Prostate gland (tissue), 2 donors: ENCODE measurements at regions not wholly inside any gene's neighbourhood (a gene's known extent, or its start where the extent isn't known, plus 50 kb on each side); places are given as distances from the start of the nearest gene placed in this dataset.

Experiments used
- CTCF ChIP-seq, 4 experiments: fragments of 200-600 bp in 2 of 4; fragments of 450-650 bp in 2 of 4; sonication (generic) in 2 of 4; IDR thresholded peaks; 1 replicate in 3 of 4; 2 replicates in 1 of 4; pipeline ENCODE4 v1.5.1; 2016 to 2019; ENCODE audit warnings: antibody characterized with exemption in 4 of 4, mild to moderate bottlenecking in 2 of 4, moderate library complexity in 2 of 4
- POLR2A ChIP-seq: fragments of 450-650 bp; IDR thresholded peaks from one replicate; pipeline ENCODE4 v1.6.1; 2016; ENCODE audit warnings: antibody characterized with exemption, mild to moderate bottlenecking

GRCh38 chr4:180489787-180490186 is 1753.4 kb upstream of the TENM3 start:
- TF ChIP-seq CTCF (IDR thresholded peaks at IDR 0.05) (no peak), POLR2A (no peak)
